ENCODE measurements at regions not wholly inside any gene's neighbourhood (a gene's known extent, or its start where the extent isn't known, plus 50 kb on each side); places are given as distances from the start of the nearest gene placed in this dataset.

DNA sequence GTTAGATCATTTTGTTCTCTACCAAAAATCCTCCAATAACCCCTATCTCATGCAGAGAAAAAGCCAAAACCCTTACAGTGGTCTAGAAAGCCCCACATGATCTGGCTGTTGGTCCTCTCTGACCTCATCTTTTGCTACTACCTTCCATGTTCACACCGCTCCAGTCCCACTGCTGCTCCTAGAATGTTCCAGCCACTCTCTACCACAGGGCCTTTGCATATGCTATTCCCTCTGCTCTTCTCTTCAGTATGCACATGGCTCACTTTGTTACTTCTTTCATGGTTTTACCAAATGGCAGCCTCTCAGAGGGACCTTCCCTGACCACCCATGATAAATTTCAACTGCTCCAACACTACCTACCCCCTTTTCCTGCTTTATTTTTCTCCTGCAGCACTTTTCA lies 193.5 kb upstream of the CCDC150 start:
- Histone ChIP-seq H2AFZ (ENCODE audit: low read depth, low read length) (no peak overlapping the region), H3K27ac (ENCODE audit: insufficient read depth, low read depth, low read length) (no peak overlapping the region), H3K4me1 (ENCODE audit: control insufficient read depth, extremely low read depth, insufficient read depth, low read length) (no peaks in the 10 kb centered on the region), H4K20me1 (replicated peaks; ENCODE audit: control insufficient read depth, extremely low read depth, insufficient read depth, low read length) (no peaks in the 10 kb centered on the region), H3K4me3 (replicated peaks in 1 of 3; ENCODE audit: insufficient read depth in 1 of 3, low read depth in 1 of 3, low read length in 3 of 3) (no peak overlapping the region), H3K79me2 (ENCODE audit: control insufficient read depth, insufficient read depth, low read length) (no peaks in the 10 kb centered on the region), H3K9ac (replicated peaks; ENCODE audit: extremely low read depth, insufficient read depth, low read length) (no peak overlapping the region), H3K36me3 (ENCODE audit: control insufficient read depth in 2 of 2, extremely low read depth in 1 of 2, insufficient read depth in 2 of 2, low read length in 2 of 2) (no peaks in the 10 kb centered on the region), H3K9me3 (replicated peaks; ENCODE audit: control insufficient read depth, insufficient read depth, low read length) (no peaks in the 10 kb centered on the region), H3K4me2 (ENCODE audit: insufficient read depth, low read length) (no peak overlapping the region), H3K9me1 (replicated peaks; ENCODE audit: control insufficient read depth, extremely low read depth, insufficient read depth, low read length) (no peaks in the 10 kb centered on the region), H3K27me3 (ENCODE audit: control insufficient read depth in 2 of 2, insufficient read depth in 2 of 2, low read length in 2 of 2) (no peaks in the 10 kb centered on the region)
- FAIRE-seq (no peak), DNase-seq (ENCODE audit: low read depth, low spot score) (no peak)
- intact Hi-C loops (cut with micrococcal nuclease), result no loop called here
- dilution Hi-C loops (cut with MboI; ENCODE audit: extremely low pct_ligation_motif_present, low sequenced_read_pairs), result no loop called here
- TF ChIP-seq JUN (IDR thresholded peaks at IDR 0.05; ENCODE audit: borderline replicate concordance, insufficient read depth, insufficient read length, low read depth) (no peak), CTCF (IDR thresholded peaks at IDR 0.05; ENCODE audit: extremely low read depth in 1 of 2, insufficient read depth in 1 of 2, low read depth in 1 of 2, low read length in 2 of 2) (no peak), EZH2 (IDR thresholded peaks at IDR 0.05; ENCODE audit: borderline replicate concordance, low read depth, low read length, severe bottlenecking) (no peak), GATA2 (IDR thresholded peaks at IDR 0.05; ENCODE audit: insufficient read depth, insufficient read length, low read depth, low read length) (no peak), MYC (IDR thresholded peaks at IDR 0.05; ENCODE audit: low read depth, low read length) (no peak)
- ChIA-PET POLR2A (no interaction called here), CTCF (interaction anchor here (1.0 to 2.3 kb wide), 3 partner anchors 8 to 42 kb away, joined by 3 to 6 read pairs (median 5); no protein-coding TSS in a partner anchor)
- BruUV-seq (replicated peaks), result no TSS peak

All from endothelial cell of umbilical vein (primary cell).